Endodermal cell (in vitro differentiated cells): ENCODE measurements at regions not wholly inside any gene's neighbourhood (a gene's known extent, or its start where the extent isn't known, plus 50 kb on each side); places are given as distances from the start of the nearest gene placed in this dataset.

Experiments
- DNase-seq: peaks from one replicate; pipeline ENCODE4 v3.0.0-alpha.2; 2017
- H3K27ac ChIP-seq: 2 replicates; pipeline ENCODE4 v1.5.1; 2013; ENCODE audit warnings: mild to moderate bottlenecking, low read depth, low read length, moderate library complexity
- H3K27me3 ChIP-seq: 2 replicates; pipeline ENCODE4 v1.6.1; 2013; ENCODE audit warnings: mild to moderate bottlenecking, low read length, moderate library complexity; ENCODE audit not compliant: insufficient read depth, control insufficient read depth, poor library complexity, severe bottlenecking
- H3K36me3 ChIP-seq: 2 replicates; pipeline ENCODE4 v1.7.0; 2013; ENCODE audit warnings: mild to moderate bottlenecking, low read length, moderate library complexity; ENCODE audit not compliant: control insufficient read depth, insufficient read depth
- H3K4me1 ChIP-seq: one replicate; pipeline ENCODE4 v1.7.0; 2013; ENCODE audit warnings: low read length; ENCODE audit not compliant: control insufficient read depth, insufficient read depth
- H3K4me3 ChIP-seq: 2 replicates; pipeline ENCODE4 v1.5.1; 2013; ENCODE audit warnings: mild to moderate bottlenecking, low read length, moderate library complexity
- H3K9ac ChIP-seq: 2 replicates; pipeline ENCODE4 v1.6.1; 2013; ENCODE audit warnings: mild to moderate bottlenecking, low read length, moderate library complexity; ENCODE audit not compliant: poor library complexity, severe bottlenecking; ENCODE audit errors: extremely low read depth
- H3K9me3 ChIP-seq: 2 replicates; pipeline ENCODE4 v1.6.1; 2013; ENCODE audit warnings: mild to moderate bottlenecking, low read length, moderate library complexity; ENCODE audit not compliant: control insufficient read depth
- H3K27ac Mint-ChIP-seq: 2 replicates; pipeline ENCODE4 v1.8.0; 2020; ENCODE audit warnings: mixed read lengths
- H3K27me3 Mint-ChIP-seq: 2 replicates; pipeline ENCODE4 v1.8.0; 2021; ENCODE audit warnings: mild to moderate bottlenecking, mixed read lengths; ENCODE audit not compliant: insufficient read depth
- H3K36me3 Mint-ChIP-seq: 2 replicates; pipeline ENCODE4 v1.8.0; 2020; ENCODE audit warnings: low read depth, mixed read lengths
- H3K4me1 Mint-ChIP-seq: 2 replicates; pipeline ENCODE4 v1.8.0; 2020; ENCODE audit warnings: mixed read lengths
- H3K4me3 Mint-ChIP-seq: 2 replicates; pipeline ENCODE4 v1.8.0; 2020; ENCODE audit warnings: mild to moderate bottlenecking, moderate library complexity, mixed read lengths
- H3K9me3 Mint-ChIP-seq: 2 replicates; pipeline ENCODE4 v1.8.0; 2020; ENCODE audit warnings: mild to moderate bottlenecking, mixed read lengths
- WGBS, 2 experiments: methylation state at CpG; one replicate each; pipeline versions ENCODE4 v1.1.5 to v1.1.7; 2013; ENCODE audit warnings: missing lambda C conversion rate in 2 of 2, mixed read lengths in 1 of 2; ENCODE audit not compliant: insufficient coverage in 1 of 2, insufficient read length in 1 of 2; 5-methylcytosine and 5-hydroxymethylcytosine counted together
- TF ChIP-seq, protein P1 (sequence below): fragments of 200-600 bp; sonication (generic); conservative IDR thresholded peaks from 2 replicates; pipeline ENCODE4 v1.5.0; 2021; ENCODE audit warnings: antibody characterized with exemption, mild to moderate bottlenecking

DNA sequence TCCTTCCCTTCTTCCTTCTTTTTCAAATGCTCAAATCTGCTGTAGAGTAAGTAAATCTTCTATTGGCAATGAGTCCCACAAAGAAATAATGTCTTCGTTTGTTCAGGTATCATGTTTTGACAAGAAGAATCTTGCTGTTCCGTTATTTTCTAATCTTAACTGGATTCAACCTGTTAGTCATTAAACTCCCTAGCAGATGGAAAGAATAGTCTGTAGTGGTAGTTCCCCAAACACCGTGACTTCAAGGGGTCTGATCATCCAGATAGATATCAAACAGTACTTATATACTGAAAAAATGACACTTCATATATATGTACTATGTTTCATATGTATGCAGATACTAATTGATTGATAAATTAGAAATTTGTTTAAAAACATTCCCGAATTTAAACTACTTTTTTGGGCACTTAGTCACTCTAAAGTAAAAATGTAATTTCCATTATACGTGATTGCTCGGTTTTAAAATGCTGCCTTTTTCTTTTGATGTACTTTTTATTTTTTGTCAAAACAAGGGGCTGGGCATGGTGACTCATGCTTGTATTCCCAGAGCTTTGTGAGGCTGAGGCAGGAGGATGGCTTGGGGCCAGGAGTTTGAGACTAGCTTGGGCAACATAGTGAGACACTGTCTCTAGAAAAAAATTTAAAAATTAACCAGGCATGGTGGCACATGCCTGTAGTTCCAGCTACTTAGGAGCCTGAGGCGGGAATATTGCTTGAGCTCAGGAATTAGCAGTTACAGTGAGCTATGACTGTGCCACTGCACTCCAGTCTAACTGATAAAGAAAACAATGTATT is 335.7 kb upstream of the SNX7 start:
- Mint-ChIP-seq H3K4me3 (no peak overlapping the region), H3K27me3 (no peaks in the 10 kb centered on the region), H3K36me3 (no peaks in the 10 kb centered on the region), H3K9me3 (no peaks in the 10 kb centered on the region), H3K27ac (no peak overlapping the region), H3K4me1 (peaks cover 50% of the 10 kb centered on the region)
- Histone ChIP-seq H3K9me3 (peaks cover 12% of the 10 kb centered on the region), H3K27me3 (no peaks in the 10 kb centered on the region), H3K9ac (no peak overlapping the region), H3K27ac (no peak overlapping the region), H3K4me1 (peaks cover 6% of the 10 kb centered on the region), H3K36me3 (no peaks in the 10 kb centered on the region), H3K4me3 (no peak overlapping the region)
- DNase-seq, result no peak
- TF ChIP-seq, protein P1, sequence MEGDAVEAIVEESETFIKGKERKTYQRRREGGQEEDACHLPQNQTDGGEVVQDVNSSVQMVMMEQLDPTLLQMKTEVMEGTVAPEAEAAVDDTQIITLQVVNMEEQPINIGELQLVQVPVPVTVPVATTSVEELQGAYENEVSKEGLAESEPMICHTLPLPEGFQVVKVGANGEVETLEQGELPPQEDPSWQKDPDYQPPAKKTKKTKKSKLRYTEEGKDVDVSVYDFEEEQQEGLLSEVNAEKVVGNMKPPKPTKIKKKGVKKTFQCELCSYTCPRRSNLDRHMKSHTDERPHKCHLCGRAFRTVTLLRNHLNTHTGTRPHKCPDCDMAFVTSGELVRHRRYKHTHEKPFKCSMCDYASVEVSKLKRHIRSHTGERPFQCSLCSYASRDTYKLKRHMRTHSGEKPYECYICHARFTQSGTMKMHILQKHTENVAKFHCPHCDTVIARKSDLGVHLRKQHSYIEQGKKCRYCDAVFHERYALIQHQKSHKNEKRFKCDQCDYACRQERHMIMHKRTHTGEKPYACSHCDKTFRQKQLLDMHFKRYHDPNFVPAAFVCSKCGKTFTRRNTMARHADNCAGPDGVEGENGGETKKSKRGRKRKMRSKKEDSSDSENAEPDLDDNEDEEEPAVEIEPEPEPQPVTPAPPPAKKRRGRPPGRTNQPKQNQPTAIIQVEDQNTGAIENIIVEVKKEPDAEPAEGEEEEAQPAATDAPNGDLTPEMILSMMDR, result no peak
- 92% methylated on average over 6 of the region's 7 CpGs; no CpG with 5 or more reads in 1 of the 2 experiments for WGBS, 2 experiments

DNA sequence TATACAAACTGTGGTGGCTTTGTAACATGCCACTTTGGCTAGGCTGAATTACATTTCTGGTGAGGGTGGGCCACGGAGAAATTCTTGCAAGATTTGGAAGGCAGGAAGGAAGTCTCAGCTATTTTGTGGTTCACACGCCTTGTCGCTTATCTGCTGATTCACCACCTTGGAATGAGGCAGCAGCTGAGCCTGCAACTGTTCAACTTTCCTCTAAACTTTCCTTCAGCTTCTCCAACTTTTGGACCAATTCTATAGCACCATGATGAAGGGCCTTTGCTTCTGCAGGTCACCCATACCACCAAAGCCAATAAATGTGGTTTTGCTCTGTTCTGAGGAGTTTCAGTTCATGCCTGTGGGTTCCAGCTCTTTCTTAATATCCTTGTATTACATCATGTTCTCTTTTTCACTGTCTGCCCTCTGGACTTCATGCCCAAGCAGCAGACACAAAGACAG is 337.6 kb upstream of the SNX7 start:
- H3K9ac ChIP-seq, result no peak overlapping the region
- no peaks in the 10 kb centered on the region for H3K27me3 Mint-ChIP-seq
- peak overlapping the region; percentile 49 for H3K27ac Mint-ChIP-seq
- H3K27ac ChIP-seq, result peak overlapping the region; percentile 21
- no peaks in the 10 kb centered on the region for H3K27me3 ChIP-seq
- TF ChIP-seq, protein P1, result no peak
- 22 to 40% methylated on average over 3 of the region's 3 CpGs for WGBS, 2 experiments
- H3K4me3 Mint-ChIP-seq, result no peak overlapping the region
- H3K36me3 ChIP-seq, result no peaks in the 10 kb centered on the region
- no peaks in the 10 kb centered on the region for H3K36me3 Mint-ChIP-seq
- peaks cover 47% of the 10 kb centered on the region for H3K4me1 Mint-ChIP-seq
- peaks cover 26% of the 10 kb centered on the region for H3K9me3 ChIP-seq
- peaks cover 6% of the 10 kb centered on the region for H3K4me1 ChIP-seq
- H3K4me3 ChIP-seq, result peak overlapping the region; percentile 59
- DNase-seq, result peak; percentile 79
- H3K9me3 Mint-ChIP-seq, result peaks cover 9% of the 10 kb centered on the region

DNA sequence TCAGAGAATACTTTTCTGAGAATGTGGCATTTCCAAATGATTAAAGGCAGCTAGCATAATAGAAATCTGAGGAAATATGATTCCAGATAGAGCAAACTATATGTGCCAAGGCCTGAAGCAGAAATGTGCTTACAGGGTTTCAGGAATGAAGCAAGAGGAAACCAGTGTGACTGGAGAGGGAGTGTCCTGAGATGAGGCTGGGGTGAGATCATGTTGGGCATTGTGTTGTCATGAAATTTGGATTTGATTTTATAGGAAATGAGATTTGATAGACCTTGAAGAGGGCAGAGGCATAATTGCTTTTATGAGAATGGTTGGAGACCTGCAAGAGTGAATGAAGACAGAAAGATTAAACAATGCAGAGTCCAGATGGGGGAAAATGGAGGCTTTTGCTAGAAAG is 338.1 kb upstream of the SNX7 start:
- Histone ChIP-seq H3K4me3 (peak overlapping the region; percentile 59), H3K4me1 (peaks cover 6% of the 10 kb centered on the region), H3K27ac (peak overlapping the region; percentile 21), H3K9ac (no peak overlapping the region), H3K9me3 (peaks cover 26% of the 10 kb centered on the region), H3K27me3 (no peaks in the 10 kb centered on the region), H3K36me3 (no peaks in the 10 kb centered on the region)
- TF ChIP-seq, protein P1, result no peak
- Mint-ChIP-seq H3K27me3 (no peaks in the 10 kb centered on the region), H3K27ac (peak overlapping the region; percentile 49), H3K9me3 (peaks cover 9% of the 10 kb centered on the region), H3K4me1 (peaks cover 41% of the 10 kb centered on the region), H3K4me3 (no peak overlapping the region), H3K36me3 (no peaks in the 10 kb centered on the region)
- DNase-seq, result no peak
